HFF-Myc (cell line): ENCODE measurements at regions not wholly inside any gene's neighbourhood (a gene's known extent, or its start where the extent isn't known, plus 50 kb on each side); places are given as distances from the start of the nearest gene placed in this dataset.
A peak's percentile ranks its signal among the peaks of the same experiment; 100 is the strongest.

ENCODE experiments used
- DNase-seq: peaks from one replicate; pipeline ENCODE4 v3.0.0-alpha.2; 2011; ENCODE audit warnings: low read depth; ENCODE audit errors: extremely low read depth
- H3K4me3 ChIP-seq: replicated peaks from 2 replicates; pipeline ENCODE4 v1.5.1; 2011; ENCODE audit warnings: low read depth, mild to moderate bottlenecking, control low read depth, low read length
- TF ChIP-seq, protein P1 (sequence below): IDR thresholded peaks from 2 replicates; pipeline ENCODE4 v1.5.1; 2012; ENCODE audit warnings: mild to moderate bottlenecking, low read depth, low read length, control low read depth; ENCODE audit errors: missing control alignments

DNA sequence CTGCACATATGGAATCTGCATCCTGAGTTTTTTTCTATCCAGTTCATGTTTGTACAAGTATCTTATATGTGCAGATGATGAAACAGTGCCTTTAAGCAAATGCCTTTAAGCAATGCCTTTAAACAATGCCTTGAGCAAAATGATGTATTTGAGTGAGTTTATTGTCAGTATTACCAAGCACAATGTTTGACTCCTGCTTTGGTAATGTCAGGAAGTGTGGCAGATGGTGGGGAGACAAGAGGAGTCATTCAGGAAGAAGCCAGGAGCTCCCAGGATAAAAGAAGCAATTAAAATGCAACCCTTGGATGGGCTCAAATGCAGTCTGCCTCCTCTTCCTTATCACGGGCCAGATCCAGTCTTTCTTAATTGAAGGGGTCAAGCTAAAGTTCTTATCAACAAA lies 108.7 kb upstream of the KCNJ15 start:
- DNase-seq: no peak
- TF ChIP-seq, protein P1, sequence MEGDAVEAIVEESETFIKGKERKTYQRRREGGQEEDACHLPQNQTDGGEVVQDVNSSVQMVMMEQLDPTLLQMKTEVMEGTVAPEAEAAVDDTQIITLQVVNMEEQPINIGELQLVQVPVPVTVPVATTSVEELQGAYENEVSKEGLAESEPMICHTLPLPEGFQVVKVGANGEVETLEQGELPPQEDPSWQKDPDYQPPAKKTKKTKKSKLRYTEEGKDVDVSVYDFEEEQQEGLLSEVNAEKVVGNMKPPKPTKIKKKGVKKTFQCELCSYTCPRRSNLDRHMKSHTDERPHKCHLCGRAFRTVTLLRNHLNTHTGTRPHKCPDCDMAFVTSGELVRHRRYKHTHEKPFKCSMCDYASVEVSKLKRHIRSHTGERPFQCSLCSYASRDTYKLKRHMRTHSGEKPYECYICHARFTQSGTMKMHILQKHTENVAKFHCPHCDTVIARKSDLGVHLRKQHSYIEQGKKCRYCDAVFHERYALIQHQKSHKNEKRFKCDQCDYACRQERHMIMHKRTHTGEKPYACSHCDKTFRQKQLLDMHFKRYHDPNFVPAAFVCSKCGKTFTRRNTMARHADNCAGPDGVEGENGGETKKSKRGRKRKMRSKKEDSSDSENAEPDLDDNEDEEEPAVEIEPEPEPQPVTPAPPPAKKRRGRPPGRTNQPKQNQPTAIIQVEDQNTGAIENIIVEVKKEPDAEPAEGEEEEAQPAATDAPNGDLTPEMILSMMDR: no peak
- no peak overlapping the region for H3K4me3 ChIP-seq

DNA sequence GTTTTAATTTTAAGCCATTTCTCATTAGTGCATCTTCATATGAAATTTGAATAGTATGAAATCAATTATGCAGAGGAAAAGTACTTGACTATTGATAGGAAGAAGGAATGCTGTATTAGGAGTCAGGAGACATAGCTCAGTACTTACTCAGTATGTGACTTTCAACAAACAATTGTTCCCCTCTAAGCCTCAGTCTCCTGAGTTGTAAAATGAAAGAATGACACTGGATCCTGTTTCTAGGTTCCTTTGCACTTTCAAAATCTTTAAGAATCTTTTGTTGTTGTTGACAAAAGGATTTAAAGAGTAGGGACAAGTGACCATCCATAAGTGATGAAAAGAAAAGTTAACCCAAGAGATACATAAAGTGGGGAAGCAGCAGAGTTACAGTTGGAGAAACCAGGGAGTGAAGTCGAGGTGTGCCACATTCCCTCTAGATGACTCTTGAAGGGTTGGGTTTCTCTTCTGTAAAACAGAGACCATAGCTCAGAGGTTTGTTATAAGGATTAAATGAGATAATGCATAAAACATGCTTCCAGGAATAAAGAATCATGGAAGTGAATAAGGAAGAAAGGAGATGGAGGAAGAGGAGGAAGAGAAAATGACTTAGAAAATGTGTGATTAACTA lies 105.7 kb upstream of the KCNJ15 start:
- TF ChIP-seq, protein P1: no peak
- DNase-seq: no peak
- H3K4me3 ChIP-seq: no peak overlapping the region

DNA sequence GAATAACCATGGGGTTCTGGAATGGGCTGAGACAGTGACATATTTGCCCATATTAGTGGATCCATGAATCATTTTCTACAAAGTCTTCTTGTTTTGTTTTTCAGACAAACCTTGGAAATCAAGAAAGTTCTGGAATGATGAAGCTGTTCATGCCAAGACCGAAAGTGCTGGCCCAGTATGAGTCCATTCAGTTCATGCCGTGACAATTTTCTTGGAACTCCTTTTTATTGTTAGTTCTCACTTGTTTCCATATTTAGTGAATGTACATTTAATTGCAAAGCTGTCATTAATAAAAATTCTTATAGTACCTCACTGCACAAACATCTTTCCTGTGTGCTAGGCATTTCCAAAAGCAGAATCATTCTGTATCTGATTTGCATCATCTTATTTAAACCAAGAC lies 100.6 kb upstream of the KCNJ15 start:
- H3K4me3 ChIP-seq: no peak overlapping the region
- DNase-seq: no peak
- TF ChIP-seq, protein P1: no peak

DNA sequence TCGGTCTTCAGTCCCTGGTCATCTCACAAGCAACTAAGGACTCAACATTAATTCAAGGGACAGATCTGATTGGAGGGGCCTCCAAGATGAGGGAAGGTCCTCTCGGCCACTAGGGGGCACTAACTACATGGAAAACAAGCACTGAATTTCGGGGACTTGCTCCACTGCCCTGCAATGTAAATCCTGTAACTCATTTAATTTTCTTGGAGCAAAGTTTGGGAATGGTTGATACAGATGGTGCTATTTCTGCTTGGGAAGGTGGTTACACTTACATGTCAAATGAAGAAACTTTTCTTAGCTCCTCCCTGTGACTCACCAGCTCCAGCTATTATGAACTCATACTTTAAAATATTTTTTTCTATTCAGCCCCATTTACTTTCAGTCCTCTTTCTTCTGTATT lies 97.4 kb upstream of the KCNJ15 start:
- no peak overlapping the region for H3K4me3 ChIP-seq
- peak; percentile 77 for DNase-seq
- TF ChIP-seq, protein P1: peak; percentile 90

DNA sequence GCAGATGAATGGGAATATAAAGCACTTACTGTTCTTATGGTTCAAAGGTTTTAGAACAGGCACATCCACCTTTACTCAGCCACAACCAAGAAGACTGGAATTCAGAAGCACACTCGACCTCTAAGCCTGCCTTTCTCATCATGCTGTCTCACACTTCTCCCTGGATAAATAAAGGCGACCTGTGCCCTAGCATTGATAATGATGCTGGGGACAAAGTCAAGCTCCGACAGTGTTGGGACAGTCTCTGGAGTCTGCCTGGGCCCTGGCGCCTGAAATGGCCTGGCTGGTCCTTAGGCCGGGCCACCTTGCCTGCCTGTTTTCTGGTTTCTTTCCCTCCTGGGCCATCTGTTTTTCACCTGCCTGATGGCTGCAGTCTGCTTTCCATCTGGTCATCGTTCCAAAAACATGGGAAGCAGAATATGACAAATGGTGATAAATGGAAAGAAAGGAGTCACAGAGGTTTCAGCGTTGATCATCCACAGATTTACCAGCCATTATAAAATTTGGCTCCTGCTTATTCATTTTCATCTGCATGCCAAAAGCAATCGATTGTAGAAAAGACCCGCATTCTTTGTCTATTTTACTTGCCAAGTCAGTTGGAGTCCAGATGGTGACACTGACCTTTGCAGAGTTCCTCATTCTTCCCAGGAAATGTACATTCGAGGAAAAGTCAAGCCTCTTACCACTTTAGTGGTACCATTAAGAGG lies 91.2 kb upstream of the KCNJ15 start:
- H3K4me3 ChIP-seq: no peak overlapping the region
- peak; percentile 95 for DNase-seq

DNA sequence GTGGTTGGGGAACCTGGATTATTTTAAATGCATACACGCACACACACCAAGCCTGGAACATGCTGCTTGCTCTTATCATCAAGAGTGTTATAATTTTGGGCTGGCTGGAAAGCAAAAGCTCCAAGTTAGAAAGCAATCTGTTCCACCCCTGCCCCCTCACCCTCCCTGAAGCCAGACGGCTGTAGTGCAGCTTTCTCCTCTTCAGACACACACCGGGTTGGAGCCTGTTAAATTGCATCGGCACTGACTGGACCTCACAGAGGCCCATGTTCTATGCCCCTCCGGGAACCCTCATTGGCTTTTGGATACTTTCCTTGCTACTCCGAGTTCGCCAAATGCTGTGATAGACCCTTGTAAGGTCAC lies 90.6 kb upstream of the KCNJ15 start:
- DNase-seq: no peak
- no peak overlapping the region for H3K4me3 ChIP-seq
- TF ChIP-seq, protein P1: no peak

More for the DNA sequence above, 91.2 kb upstream of the KCNJ15 start:
- TF ChIP-seq, protein P1: no peak

DNA sequence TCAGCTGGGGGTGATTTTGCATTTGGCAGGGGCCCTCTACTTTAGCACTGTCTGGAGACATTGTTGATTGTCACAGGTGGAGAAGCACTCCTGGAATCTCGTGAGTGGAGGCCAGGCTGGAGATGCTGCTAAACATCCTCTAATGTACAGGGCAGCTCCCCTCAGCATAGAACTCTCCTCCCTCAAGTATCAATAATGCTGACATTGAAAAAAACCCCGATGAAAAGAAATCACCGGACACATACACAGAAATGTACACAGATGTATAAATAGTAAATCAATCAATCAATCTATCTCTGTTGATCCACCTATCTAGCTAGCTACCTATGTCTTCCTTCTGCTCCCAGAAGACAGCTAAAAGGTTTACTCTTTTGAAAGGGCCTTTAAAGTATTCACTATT lies 89.4 kb upstream of the KCNJ15 start:
- TF ChIP-seq, protein P1: no peak
- DNase-seq: no peak

More for the DNA sequence above, 89.4 kb upstream of the KCNJ15 start:
- H3K4me3 ChIP-seq: no peak overlapping the region
